ENCODE measurements at regions not wholly inside any gene's neighbourhood (a gene's known extent, or its start where the extent isn't known, plus 50 kb on each side); places are given as distances from the start of the nearest gene placed in this dataset.

GRCh38 chr16:85381738-85382592 lies 231.2 kb upstream of the GSE1 start:
- peak in 1 of 2 donors; percentile 67 for DNase-seq (ENCODE audit: low spot score in 2 of 2)
- TF ChIP-seq EP300 (IDR thresholded peaks at IDR 0.05) (no peak), POLR2AphosphoS5 (IDR thresholded peaks at IDR 0.05) (no peak), CTCF (IDR thresholded peaks at IDR 0.05) (no peak), POLR2A (IDR thresholded peaks at IDR 0.05) (no peak)
- no peak overlapping the region for H3K4me3 ChIP-seq
- no peak overlapping the region for H3K27ac ChIP-seq
- H3K27me3 ChIP-seq: no peaks in the 10 kb centered on the region
- WGBS: 66% methylated on average over 20 of the region's 26 CpGs
- H3K36me3 ChIP-seq: no peaks in the 10 kb centered on the region
- H3K9me3 ChIP-seq: no peaks in the 10 kb centered on the region
- H3K4me1 ChIP-seq: peaks cover 89% of the 10 kb centered on the region

- H3K4me1 ChIP-seq: peaks cover 81% of the 10 kb centered on the region
- H3K27ac ChIP-seq: no peak overlapping the region
- no peak for DNase-seq (ENCODE audit: low spot score in 2 of 2)
- H3K36me3 ChIP-seq: no peaks in the 10 kb centered on the region
- no peak for TF ChIP-seq CTCF (IDR thresholded peaks at IDR 0.05)
- no peak for TF ChIP-seq POLR2A (IDR thresholded peaks at IDR 0.05)
- TF ChIP-seq POLR2AphosphoS5 (IDR thresholded peaks at IDR 0.05): no peak
- no peak for TF ChIP-seq EP300 (IDR thresholded peaks at IDR 0.05)
- WGBS: 94% methylated on average over 11 of the region's 11 CpGs
- no peaks in the 10 kb centered on the region for H3K27me3 ChIP-seq
- no peak overlapping the region for H3K4me3 ChIP-seq
- no peaks in the 10 kb centered on the region for H3K9me3 ChIP-seq
These were observed 230.4 kb upstream of the GSE1 start for GRCh38 chr16:85382717-85383118.

GRCh38 chr16:85383836-85384832 lies 229.0 kb upstream of the GSE1 start:
- DNase-seq (ENCODE audit: low spot score in 2 of 2): no peak
- no peaks in the 10 kb centered on the region for H3K27me3 ChIP-seq
- H3K4me3 ChIP-seq: no peak overlapping the region
- H3K4me1 ChIP-seq: peaks cover 69% of the 10 kb centered on the region
- TF ChIP-seq EP300 (IDR thresholded peaks at IDR 0.05): no peak
- WGBS: 45% methylated on average over 12 of the region's 19 CpGs
- peak overlapping the region; percentile 64 for H3K27ac ChIP-seq
- H3K9me3 ChIP-seq: no peaks in the 10 kb centered on the region
- no peaks in the 10 kb centered on the region for H3K36me3 ChIP-seq

GRCh38 chr16:85384833-85385462 lies 228.2 kb upstream of the GSE1 start:
- no peaks in the 10 kb centered on the region for H3K36me3 ChIP-seq
- peak in 1 of 2 donors; percentile 69 for DNase-seq (ENCODE audit: low spot score in 2 of 2)
- WGBS: 52% methylated on average over 17 of the region's 20 CpGs
- H3K4me1 ChIP-seq: peaks cover 67% of the 10 kb centered on the region
- H3K4me3 ChIP-seq: no peak overlapping the region
- TF ChIP-seq POLR2A (IDR thresholded peaks at IDR 0.05) (no peak), POLR2AphosphoS5 (IDR thresholded peaks at IDR 0.05) (no peak), EP300 (IDR thresholded peaks at IDR 0.05) (no peak), CTCF (IDR thresholded peaks at IDR 0.05) (no peak)
- H3K9me3 ChIP-seq: no peaks in the 10 kb centered on the region
- peak overlapping the region; percentile 64 for H3K27ac ChIP-seq
- no peaks in the 10 kb centered on the region for H3K27me3 ChIP-seq

GRCh38 chr16:85385463-85386331 lies 227.4 kb upstream of the GSE1 start:
- no peak for TF ChIP-seq CTCF (IDR thresholded peaks at IDR 0.05)
- no peak for TF ChIP-seq POLR2A (IDR thresholded peaks at IDR 0.05)
- TF ChIP-seq POLR2AphosphoS5 (IDR thresholded peaks at IDR 0.05): no peak
- no peak for TF ChIP-seq EP300 (IDR thresholded peaks at IDR 0.05)
- no peaks in the 10 kb centered on the region for H3K36me3 ChIP-seq
- H3K27me3 ChIP-seq: no peaks in the 10 kb centered on the region
- H3K27ac ChIP-seq: peak overlapping the region; percentile 64
- H3K4me1 ChIP-seq: peaks cover 67% of the 10 kb centered on the region
- 61% methylated on average over 10 of the region's 32 CpGs for WGBS
- no peak overlapping the region for H3K4me3 ChIP-seq
- DNase-seq (ENCODE audit: low spot score in 2 of 2): peak in 1 of 2 donors; percentile 64
- no peaks in the 10 kb centered on the region for H3K9me3 ChIP-seq
